GM19452 (cell line): ENCODE measurements at regions not wholly inside any gene's neighbourhood (a gene's known extent, or its start where the extent isn't known, plus 50 kb on each side); places are given as distances from the start of the nearest gene placed in this dataset.

Experiments
- ATAC-seq: cut with Tn5 transposase; IDR thresholded peaks from one replicate; pipeline ENCODE4 v1.9.1; 2021; ENCODE audit not compliant: unreplicated experiment

DNA sequence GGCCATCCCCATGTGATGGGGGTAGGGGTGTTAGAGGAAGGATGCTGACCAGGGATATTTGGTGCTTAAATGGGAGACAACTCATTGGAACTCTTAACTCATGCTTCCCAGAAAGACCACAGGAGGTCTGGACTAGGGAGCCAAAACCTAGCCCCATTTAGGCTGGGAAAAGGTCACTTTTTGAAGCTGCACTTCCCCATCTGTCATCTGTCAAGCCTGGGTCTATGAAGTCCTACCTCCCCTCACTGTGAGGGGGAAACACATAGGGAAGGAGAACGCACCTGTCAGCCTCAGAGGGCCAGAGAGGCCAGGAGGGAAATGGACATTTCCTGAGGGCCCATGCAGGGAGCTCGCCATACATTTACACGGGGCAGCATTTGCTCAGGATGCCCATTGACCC, 321.0 kb downstream of the BCL11B start:
- ATAC-seq, result no peak

DNA sequence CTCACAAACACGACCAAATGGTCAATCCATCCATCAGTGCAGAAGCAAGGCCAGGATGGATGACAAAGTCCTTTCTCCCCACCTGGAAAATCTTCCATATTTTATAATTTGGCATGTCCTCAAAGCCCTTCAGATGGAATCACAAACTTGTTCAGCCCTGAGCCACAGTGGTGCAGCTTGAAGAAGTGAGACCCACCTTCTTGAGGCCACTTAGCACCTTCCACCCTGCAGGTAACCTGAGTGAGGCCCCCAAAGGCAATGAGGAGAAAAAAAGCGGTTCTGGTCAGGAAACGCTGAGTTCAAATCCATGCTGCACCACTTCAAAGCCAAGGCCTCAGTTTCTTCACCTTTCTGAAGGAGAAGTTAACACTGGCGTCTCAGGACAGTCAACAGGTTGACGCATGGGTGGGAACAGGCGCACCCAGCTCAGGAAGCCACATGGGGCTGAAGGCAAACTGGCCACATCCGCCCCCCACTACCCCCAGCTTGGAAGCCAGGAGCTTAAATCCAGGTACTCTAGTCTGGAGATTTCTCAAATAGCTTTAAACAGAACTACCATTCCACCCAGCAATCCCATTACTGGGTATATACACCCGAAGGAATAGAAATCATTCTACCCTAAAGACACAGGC, 320.4 kb downstream of the BCL11B start:
- ATAC-seq, result no peak

DNA sequence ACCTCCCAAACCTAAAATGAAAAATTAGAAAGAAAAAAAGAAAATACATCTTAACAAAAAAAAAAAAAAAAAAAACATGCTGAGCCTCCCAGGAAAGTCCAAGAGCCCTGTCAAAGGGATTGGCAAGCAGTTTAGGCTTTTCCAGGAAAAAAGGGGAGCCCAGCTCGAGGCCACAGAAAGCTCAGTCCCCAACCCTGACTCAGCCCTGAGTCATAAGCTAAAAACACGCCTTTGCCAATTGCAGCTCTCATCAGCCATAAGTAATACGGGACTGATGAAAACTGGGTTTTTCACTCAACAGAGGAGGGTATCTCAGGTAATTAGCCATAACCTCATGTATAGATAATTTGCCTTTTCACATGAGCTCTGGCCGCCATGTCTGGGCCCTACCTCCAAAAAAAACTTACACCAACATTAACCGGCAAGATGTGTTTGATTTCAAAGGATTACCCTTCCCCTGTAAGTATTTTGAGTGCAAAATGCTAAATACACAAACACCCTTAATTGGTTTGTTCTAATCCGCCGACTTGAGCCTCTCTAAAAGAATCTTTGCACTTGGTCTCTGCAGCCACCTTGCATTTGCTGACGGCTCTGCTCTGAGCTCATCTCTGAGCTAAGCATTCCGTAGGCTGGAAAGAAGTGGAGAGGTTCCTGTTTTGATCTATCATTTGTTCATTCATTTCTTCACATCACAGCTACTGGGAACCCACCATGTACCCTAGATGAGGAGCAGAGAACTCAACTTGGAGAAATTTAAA, 319.2 kb downstream of the BCL11B start:
- ATAC-seq, result no peak

DNA sequence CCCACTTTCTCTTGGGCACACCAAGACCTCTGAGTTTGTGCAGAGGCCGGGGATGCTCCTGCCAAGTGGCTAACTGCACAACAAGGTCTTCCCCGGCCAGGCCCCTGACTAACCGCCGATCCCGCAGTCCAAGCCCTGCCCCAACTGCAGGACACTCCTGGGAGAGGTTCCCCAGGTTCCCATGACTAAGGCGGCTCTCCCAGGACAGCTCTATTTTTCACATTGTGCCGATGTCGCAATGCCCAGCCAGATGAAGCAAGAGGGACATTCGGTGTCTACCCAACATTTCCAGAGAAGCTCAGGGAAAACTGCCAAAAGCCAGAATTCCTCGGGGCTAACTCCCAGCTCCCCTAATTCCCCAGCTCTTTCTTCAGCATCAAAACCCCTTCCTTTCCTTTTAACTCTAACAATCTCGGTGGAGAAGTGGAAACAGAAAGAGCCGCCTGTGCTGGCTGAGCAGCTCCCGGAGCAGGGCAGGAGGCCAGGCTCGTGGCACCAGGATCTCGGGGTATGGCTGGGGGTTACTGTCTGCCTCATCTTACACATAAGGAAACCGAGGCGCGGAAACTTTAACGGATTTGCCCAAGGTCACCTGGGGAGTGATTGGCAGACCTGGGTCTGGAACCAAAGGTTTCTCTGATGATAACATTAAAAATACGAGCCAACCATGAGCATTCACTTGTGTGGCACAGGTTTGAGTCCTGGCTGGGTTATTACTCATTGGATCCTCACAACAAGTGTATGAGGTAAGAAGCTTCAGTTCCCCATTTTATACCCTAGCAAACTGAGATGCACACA, 318.2 kb downstream of the BCL11B start:
- ATAC-seq, result no peak

DNA sequence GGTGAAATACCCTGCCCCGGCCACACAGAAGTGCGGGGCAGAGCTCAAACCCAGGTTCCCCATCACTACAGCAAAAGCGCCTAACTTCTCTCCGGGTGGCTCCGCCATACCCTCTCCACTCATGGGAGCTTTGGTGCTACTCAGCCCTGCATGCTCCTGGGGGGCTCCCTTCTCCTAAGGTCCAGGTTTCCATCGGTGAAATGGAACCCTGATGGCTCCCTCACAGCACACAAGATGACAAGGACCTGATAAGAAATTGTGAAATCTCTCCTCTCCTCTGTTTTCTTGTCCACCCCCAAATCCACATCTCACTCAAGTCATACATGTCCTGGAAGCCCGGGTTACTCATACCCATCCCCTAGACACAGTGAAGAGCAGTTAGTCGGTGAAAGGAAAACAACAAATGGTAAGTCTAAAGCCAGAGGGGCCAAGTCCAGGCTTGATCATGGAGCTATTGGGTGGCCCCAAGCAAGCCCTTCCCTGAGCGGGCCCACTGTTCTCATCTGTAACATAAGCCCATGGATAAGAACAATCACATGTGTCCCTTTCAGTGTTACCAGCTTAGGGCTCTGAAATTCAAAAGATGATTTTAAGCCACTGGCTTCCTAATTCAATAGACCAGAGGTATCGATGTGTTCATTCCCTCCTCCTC, 317.5 kb downstream of the BCL11B start:
- ATAC-seq, result no peak

DNA sequence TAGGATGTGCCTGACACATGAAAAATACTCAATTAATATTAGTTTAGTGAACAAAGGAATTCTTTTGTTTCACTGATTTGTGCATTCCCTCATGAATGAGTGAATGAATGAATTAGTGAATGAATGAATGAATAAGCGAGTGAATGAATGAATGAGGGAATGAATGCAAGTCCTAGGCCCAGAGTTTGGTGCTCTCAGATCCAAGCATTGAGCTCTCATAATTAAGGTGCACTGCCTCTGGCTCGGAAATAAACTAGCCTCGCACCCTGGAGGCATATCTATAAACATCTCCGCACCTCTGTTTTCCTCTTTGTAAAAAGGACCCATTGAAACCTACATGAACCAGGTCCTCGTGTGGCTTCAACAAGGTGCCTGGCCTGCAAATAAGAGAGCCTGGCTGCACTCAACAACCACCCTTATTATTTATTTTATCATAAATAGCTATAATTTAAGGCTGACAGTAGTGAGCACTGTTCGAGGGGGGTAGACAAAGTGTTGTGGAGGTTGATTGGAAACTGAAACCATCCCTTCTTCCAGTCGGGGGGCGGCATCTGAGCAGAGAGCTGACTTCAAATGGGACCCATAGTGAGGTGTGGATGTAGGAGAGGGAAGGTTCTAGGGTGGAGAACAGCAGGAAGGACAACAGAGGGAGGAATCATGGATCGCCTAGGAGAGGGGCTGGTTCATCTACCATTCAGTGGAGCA, 316.8 kb downstream of the BCL11B start:
- no peak for ATAC-seq

DNA sequence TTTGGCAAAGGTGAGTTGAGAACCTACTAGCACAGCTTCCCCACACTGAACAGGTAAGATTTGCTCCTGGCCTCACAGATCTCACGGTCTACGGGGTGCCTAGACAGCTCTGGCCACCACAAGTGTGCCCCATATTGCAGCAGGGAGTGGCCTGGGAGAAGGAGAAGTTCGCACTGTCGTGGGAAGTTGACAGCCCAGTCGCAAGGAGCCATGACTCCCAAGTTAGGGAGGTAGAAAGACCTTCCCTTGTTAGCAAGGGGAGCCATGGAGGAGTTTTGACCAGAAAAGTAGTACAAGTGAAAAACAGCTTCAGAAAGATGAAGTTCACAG, 316.3 kb downstream of the BCL11B start:
- ATAC-seq, result no peak

DNA sequence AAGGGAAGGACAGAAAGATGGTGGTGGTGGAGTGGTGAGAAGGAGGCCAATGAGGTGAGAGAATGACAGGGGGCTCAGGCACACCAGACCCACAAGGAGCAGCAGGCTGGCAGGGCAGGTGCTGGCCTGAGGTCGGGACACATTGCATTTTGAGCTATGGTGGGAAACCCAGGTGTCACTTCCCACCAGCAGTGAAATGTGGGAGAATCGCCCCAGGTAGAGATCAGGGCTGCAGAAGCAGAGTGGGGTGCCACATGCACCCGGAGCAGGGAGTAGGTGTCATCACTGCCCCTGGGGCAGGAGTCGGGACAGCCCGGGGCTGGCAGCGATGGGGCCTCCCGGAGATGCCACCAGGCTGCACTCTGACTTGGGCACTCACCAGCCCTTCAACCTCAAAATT, 315.8 kb downstream of the BCL11B start:
- no peak for ATAC-seq

DNA sequence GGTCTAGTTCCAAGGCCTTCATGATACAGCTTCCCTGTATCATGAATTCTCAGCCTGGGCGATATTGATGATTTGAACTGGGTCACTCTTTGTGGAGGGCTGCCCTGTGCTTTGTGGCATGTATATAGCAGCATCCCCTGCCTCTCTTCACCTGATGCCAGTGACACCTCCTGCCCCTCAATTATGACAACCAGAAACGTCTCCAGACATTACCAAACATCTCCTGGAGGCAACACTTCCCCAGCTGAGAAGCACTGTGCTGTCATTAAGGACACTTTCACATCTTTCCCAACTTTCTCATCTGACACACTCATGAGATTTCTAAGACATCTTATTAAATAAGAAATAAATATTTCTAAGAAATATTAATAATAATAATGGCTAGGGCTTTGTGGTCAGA, 315.3 kb downstream of the BCL11B start:
- no peak for ATAC-seq

DNA sequence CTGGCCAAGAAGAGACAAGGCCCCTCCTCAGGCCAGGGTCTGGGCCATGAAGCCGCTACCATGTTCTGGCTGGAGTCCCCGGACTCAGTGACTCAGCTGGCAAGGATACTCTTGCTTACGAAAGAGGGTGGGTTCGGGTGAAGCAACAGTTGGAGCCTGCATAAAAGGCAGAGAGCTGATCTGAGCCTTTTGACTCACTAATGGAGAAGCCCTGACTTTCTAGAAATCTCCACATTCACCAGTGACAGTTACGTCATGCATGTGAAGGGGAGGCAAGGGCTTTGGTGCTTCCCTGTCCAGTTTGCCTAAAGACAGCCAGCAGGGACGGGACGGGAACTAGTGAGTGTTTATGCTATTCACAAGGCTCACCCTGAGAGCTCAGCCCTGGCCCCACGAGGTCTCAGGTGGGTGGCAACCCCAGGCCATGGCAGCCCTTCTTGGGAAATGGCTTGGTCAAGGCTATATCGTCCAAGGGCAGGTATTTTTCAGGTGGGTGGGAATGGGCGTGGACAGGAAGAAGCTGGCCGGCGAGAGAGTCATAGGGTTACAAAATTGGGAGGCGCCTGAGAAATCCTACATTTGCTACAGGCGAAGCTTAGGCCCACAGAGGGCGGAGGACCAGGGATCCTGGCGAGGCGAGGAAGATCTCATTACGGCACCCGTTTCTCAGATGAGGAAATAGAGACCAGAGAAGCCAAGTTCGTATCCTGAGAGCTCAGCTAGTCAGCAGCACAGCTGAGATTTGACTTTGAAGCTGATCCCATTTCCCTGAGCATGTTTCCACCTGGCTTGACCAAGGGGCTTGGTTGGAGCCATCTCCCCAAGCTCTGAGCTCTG, 314.6 kb downstream of the BCL11B start:
- no peak for ATAC-seq

DNA sequence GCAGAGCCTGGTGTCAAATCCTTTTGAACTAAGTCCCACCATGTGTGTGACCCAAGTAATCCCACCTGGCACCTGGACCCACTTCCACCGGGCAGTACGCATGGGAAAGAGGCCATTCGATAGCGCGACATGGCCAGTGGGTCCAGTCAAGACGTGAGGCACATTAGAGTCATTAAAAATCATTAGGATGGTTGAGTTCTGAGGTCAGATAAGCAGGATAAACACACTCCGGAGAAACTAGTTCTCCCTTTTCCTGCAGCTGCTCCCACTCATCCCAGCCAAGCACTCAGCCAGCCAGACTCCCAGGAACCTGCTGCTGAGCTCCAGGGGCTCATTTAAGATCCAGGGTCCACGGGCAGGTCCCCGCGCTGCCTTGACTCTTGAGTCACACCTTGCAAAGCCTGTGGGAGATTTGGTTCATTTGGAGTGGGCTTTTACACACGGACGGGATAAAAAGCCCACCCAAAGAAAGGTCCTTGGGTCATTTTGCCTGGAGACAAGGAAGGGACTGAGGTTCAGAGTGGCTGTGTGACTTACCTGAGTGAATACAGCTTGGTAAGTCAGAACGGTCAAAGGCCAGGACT, 313.9 kb downstream of the BCL11B start:
- ATAC-seq, result no peak

DNA sequence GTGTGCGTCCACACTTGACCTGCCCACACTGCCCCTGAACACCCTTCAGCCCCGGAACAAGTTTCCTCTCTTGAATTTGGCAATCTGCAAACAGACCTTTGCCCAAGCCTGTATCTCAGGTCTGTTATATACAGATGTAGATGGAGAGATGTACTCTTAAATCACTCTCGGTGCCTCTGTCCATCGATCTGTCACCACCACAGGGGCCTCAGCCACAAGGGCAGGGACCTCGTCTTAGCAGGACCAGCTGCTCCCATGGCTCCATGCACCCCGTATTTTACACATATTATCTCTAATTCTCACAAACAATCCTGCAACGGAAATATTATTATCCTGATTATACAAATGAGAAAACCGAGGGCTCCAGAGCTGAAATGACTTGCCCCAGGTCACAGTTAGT, 313.4 kb downstream of the BCL11B start:
- ATAC-seq, result no peak

DNA sequence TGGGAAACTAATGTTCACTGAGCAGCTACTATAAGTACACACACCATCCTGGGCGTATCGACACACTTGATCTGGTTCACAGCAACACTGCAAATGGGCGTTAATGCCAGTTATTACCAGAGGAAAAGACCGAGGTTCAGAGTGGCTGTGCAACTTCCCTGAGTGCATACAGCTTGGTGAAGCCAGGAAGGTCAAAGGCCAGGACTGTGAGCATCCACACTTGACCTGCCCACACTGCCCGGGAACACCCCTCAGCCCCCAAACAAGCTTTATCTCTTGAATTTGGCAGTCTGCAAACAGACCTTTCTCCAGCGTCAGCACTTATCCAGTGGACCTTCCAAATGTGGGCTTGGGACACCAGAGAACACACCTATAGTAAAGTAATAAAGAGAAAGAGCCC, 312.6 kb downstream of the BCL11B start:
- no peak for ATAC-seq

DNA sequence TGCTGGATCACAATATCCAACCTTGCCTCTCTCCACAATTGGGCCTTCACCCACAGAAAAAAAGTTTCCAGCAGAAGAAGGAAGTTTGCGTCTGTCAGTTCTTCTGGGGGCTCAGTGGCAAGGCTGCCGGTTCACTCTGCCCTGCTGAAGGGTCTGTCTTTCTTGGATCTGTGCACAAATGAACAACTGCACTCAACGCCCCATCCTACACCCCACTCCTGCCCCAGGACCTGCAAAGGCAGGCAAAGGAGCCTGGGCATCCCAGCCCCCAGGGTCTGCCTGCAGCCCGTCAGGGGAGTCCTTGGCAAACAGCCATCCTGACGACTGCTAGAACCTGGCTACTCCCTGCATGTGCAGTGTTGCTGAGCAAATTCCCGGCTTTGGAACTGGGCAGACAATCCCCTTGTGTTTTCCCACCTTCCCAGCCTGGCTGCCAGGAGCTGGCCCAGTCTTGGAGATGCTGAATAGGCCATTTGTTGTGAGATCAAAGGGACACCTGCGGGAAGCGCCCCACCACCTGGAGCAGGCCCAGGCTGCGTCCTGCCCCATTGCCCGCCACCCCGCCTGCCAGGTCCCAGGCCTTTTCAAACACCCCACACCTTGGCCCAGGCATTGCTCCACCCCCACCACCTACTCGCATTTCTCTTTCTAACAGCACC, 311.9 kb downstream of the BCL11B start:
- no peak for ATAC-seq

DNA sequence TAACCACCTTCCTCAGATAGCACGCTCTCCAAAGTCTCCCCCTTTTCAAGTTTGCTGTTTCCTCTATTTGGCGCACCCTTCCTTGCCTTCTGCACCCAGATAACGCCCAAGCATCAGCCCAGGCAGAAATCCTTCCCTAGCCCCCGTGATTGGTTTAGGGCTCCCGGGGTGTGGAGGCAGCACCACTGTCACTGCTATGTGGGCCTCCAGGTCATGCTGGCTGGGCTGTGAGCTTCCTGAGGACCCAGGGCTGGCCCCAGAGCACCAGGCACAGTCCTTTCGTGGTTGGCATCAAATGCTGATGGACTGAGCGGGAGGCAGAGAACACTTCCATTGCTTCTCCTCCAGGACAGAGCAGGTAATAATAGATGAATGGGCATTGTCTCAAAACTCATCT, 311.4 kb downstream of the BCL11B start:
- ATAC-seq, result no peak

DNA sequence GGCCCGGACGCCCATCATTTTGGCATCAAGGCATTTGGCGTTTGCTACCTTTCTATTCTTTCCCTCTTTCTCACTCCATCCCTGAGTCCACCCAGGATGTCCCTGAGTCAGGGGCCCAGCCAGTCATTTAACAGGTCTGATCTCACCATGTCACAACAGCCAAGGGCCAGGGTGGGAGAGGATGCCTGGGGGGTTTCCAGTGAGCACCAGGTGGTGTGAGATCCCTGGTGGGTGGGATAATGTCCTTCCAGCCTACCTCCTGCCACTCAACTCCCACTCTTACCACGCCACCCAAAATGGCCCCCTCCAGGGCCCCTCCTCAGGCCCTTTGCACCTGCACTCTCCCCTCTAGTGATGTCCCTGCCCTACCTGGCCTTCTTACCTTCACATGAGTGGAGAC, 310.8 kb downstream of the BCL11B start:
- ATAC-seq, result no peak

DNA sequence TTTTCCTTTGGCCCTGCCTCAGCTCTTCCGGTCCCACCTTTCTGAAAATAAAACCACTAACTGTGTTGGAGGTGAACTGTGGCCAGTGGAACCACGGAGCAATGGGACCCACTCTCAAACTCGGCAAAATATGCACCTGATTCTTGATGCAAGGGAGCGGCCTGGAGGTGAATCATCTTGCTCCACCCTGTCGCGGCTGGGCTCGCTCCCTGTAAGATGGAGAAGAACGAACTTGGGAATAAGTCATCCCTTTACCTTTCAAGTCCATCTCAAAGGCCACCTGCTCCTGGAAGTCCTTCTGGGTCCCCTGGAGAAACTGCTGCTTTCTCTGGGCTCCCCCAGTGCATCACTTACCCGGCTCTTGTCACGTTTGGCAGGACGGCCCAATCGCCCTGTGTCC, 309.9 kb downstream of the BCL11B start:
- ATAC-seq, result no peak

DNA sequence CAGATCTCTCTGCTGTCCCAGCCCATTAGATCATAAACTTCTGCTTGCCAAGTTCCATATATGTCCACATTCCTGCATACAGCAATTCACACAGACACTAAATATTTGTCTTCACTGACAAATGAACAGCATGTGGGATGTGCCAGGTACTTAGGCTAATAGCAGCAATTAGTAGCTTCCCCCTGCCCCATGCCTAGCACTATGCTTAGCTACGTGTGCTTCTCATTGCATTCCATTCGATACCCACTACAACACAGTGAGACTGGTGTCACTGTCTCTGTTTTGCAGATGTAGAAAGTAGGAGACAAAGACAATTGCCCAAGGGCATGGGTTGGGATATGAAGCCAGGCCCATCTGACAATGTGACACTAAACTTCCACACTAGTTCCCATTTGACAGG, 308.4 kb downstream of the BCL11B start:
- ATAC-seq, result no peak

DNA sequence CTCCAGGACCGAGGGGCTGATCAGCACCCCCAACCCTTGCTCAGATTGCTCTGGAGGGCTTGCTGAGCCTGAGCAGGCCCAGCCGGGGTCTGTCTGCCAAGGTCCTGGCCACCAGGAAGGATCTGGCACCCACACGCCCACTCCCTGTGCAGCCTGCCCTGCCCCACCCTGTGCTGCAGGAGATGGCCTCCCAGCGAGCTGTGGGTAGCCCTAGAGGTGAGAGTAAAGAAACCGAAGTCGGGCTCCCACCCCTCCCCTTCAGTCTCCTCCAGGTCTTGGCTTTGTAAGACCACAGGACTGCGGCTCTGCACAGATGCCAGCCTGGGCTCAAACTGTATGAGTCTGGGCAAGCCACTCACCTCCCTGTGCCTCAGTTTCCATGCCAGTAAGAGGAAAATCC, 307.8 kb downstream of the BCL11B start:
- no peak for ATAC-seq
